ENCODE measurements at regions not wholly inside any gene's neighbourhood (a gene's known extent, or its start where the extent isn't known, plus 50 kb on each side); places are given as distances from the start of the nearest gene placed in this dataset.

DNA sequence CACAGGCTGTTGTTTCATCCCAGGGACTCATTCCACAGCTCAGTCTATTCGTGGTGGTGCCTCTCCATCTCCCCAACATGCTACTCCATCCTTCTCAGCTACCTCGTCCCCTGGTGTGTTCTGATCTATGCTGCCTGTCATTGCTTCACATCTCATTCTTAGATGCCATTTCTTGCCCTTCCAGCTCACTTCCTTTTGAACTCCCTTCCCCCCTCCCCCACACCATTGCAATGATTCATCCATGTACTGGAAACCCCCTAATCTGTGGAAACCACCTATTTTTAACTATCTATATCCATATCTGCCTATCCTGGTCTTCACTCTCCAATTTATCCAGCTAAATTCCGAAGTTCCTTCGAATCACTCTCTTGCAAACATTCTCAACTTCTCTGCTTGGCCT lies 65.7 kb upstream of the PARD3B start:
- TF ChIP-seq POLR2A (IDR thresholded peaks at IDR 0.05; ENCODE audit: low read length) (no peak), CEBPB (IDR thresholded peaks at IDR 0.05) (no peak), ZNF302 (CRISPR knock-in tag; IDR thresholded peaks at IDR 0.05) (no peak), ESRRA (IDR thresholded peaks at IDR 0.05; ENCODE audit: borderline replicate concordance, low read length) (no peak), CHD2 (IDR thresholded peaks at IDR 0.05; ENCODE audit: low read length, partially characterized antibody) (no peak), TP53 (CRISPR knock-in tag; IDR thresholded peaks at IDR 0.05) (no peak), SMC3 (IDR thresholded peaks at IDR 0.05) (no peak), NR3C1 (IDR thresholded peaks at IDR 0.05) (no peak), MAZ (IDR thresholded peaks at IDR 0.05; ENCODE audit: borderline replicate concordance, low read depth, low read length) (no peak)
- TF ChIP-seq, protein P1, sequence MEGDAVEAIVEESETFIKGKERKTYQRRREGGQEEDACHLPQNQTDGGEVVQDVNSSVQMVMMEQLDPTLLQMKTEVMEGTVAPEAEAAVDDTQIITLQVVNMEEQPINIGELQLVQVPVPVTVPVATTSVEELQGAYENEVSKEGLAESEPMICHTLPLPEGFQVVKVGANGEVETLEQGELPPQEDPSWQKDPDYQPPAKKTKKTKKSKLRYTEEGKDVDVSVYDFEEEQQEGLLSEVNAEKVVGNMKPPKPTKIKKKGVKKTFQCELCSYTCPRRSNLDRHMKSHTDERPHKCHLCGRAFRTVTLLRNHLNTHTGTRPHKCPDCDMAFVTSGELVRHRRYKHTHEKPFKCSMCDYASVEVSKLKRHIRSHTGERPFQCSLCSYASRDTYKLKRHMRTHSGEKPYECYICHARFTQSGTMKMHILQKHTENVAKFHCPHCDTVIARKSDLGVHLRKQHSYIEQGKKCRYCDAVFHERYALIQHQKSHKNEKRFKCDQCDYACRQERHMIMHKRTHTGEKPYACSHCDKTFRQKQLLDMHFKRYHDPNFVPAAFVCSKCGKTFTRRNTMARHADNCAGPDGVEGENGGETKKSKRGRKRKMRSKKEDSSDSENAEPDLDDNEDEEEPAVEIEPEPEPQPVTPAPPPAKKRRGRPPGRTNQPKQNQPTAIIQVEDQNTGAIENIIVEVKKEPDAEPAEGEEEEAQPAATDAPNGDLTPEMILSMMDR (IDR thresholded peaks at IDR 0.05) = no peak
- TF ChIP-seq, protein P2, sequence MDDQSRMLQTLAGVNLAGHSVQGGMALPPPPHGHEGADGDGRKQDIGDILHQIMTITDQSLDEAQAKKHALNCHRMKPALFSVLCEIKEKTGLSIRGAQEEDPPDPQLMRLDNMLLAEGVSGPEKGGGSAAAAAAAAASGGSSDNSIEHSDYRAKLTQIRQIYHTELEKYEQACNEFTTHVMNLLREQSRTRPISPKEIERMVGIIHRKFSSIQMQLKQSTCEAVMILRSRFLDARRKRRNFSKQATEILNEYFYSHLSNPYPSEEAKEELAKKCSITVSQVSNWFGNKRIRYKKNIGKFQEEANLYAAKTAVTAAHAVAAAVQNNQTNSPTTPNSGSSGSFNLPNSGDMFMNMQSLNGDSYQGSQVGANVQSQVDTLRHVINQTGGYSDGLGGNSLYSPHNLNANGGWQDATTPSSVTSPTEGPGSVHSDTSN (IDR thresholded peaks at IDR 0.05) = no peak
